Skin of body (tissue), 1 donor: ENCODE measurements at regions not wholly inside any gene's neighbourhood (a gene's known extent, or its start where the extent isn't known, plus 50 kb on each side); places are given as distances from the start of the nearest gene placed in this dataset.
A peak's percentile ranks its signal among the peaks of the same experiment; 100 is the strongest.

Experiments used
- DNase-seq: peaks from one replicate; lab custom pipeline; 2025; lab: John Stamatoyannopoulos, UW

GRCh38 chr13:103406967-103407366 is 340.8 kb upstream of the SLC10A2 start:
- DNase-seq = no peak

- no peak for DNase-seq
These were observed 339.1 kb upstream of the SLC10A2 start for GRCh38 chr13:103405297-103405696.

GRCh38 chr13:103403814-103404213 is 337.6 kb upstream of the SLC10A2 start:
- DNase-seq = no peak

- no peak for DNase-seq
These were observed 337.0 kb upstream of the SLC10A2 start for GRCh38 chr13:103403148-103403740.

GRCh38 chr13:103395139-103395538 is 328.9 kb upstream of the SLC10A2 start:
- no peak for DNase-seq

- DNase-seq = no peak
These were observed 328.4 kb upstream of the SLC10A2 start for GRCh38 chr13:103394618-103395017.

- DNase-seq = no peak
These were observed 325.7 kb upstream of the SLC10A2 start for GRCh38 chr13:103391936-103392335.

GRCh38 chr13:103388839-103389238 is 322.6 kb upstream of the SLC10A2 start:
- DNase-seq = no peak

GRCh38 chr13:103386341-103386740 is 320.1 kb upstream of the SLC10A2 start:
- no peak for DNase-seq

- DNase-seq = no peak
These were observed 307.7 kb upstream of the SLC10A2 start for GRCh38 chr13:103373916-103374315.

- no peak for DNase-seq
These were observed 305.1 kb upstream of the SLC10A2 start for GRCh38 chr13:103371271-103371670.

GRCh38 chr13:103370790-103371189 is 304.6 kb upstream of the SLC10A2 start:
- DNase-seq = no peak

GRCh38 chr13:103358255-103358932 is 292.2 kb upstream of the SLC10A2 start:
- DNase-seq = no peak

- DNase-seq = no peak
These were observed 290.1 kb upstream of the SLC10A2 start for GRCh38 chr13:103356226-103356864.

GRCh38 chr13:103354171-103354570 is 288.0 kb upstream of the SLC10A2 start:
- DNase-seq = peak; percentile 78

- DNase-seq = peak; percentile 28
These were observed 285.0 kb upstream of the SLC10A2 start for GRCh38 chr13:103351035-103351828.

- no peak for DNase-seq
These were observed 283.9 kb upstream of the SLC10A2 start for GRCh38 chr13:103350147-103350546.

- DNase-seq = peak; percentile 69
These were observed 283.2 kb upstream of the SLC10A2 start for GRCh38 chr13:103349211-103349980.

- no peak for DNase-seq
These were observed 269.0 kb upstream of the SLC10A2 start for GRCh38 chr13:103335241-103335640.

- no peak for DNase-seq
These were observed 265.7 kb upstream of the SLC10A2 start for GRCh38 chr13:103331924-103332323.

GRCh38 chr13:103328899-103329298 is 262.7 kb upstream of the SLC10A2 start:
- DNase-seq = no peak
